ENCODE measurements at regions not wholly inside any gene's neighbourhood (a gene's known extent, or its start where the extent isn't known, plus 50 kb on each side); places are given as distances from the start of the nearest gene placed in this dataset.

- TF ChIP-seq CTCF (IDR thresholded peaks at IDR 0.05; ENCODE audit: poor library complexity, severe bottlenecking), result no peak
- TF ChIP-seq EP300 (conservative IDR thresholded peaks at IDR 0.05; ENCODE audit: poor library complexity, severe bottlenecking), result no peak
- TF ChIP-seq POLR2AphosphoS5 (IDR thresholded peaks at IDR 0.05), result no peak
- no peak for TF ChIP-seq TAF1 (IDR thresholded peaks at IDR 0.05; ENCODE audit: low read depth)
- no peak for TF ChIP-seq SMC3 (conservative IDR thresholded peaks at IDR 0.05; ENCODE audit: poor library complexity)
- no peak for TF ChIP-seq MXI1 (conservative IDR thresholded peaks at IDR 0.05; ENCODE audit: poor library complexity, severe bottlenecking)
- TF ChIP-seq EZH2 (IDR thresholded peaks at IDR 0.05; ENCODE audit: borderline replicate concordance, insufficient read depth, low read length, poor library complexity, severe bottlenecking), result no peak
Measured at GRCh38 chr5:167243463-167243862, 1048.0 kb upstream of the WWC1 start.
